ENCODE measurements at regions not wholly inside any gene's neighbourhood (a gene's known extent, or its start where the extent isn't known, plus 50 kb on each side); places are given as distances from the start of the nearest gene placed in this dataset.

DNA sequence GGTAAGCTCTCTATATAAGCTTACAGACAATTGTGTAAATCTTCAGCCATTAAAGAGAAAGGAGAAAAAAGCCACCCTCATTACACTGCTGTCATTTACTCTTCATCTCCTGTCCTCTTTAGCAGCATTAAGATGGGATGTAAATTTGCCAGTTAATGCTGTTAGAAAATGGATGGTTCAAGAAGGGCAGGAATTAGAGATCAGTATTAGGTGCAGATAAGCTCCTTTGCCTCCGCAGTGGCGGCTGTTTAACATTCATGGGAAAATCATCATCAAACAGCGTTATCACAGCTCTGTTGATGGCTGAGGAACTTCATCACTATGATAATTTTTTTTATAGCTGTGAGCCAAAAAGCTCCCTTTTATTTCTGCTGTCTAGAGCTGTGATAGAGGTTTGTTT, 61.8 kb upstream of the FAM204A start:
- no peaks in the 10 kb centered on the region for H3K4me1 ChIP-seq (ENCODE audit: control insufficient read depth in 4 of 4, insufficient read depth in 4 of 4, low read length in 3 of 4)
- no peaks in the 10 kb centered on the region for H3K9me3 ChIP-seq (ENCODE audit: control insufficient read depth in 4 of 4, low read length in 3 of 4)
- DNase-seq (ENCODE audit: low spot score) = no peak
- peaks cover 0 to 7% (median under 1%) of the 10 kb centered on the region in 4 donors for H3K27me3 ChIP-seq (ENCODE audit: control insufficient read depth in 4 of 4, insufficient read depth in 4 of 4, low read length in 3 of 4)
- no peak overlapping the region for H3K9ac ChIP-seq (ENCODE audit: low read depth in 1 of 2, low read length in 2 of 2)
- 36% methylated on average over 3 of the region's 3 CpGs for WGBS
- TF ChIP-seq FOXA1 (IDR thresholded peaks at IDR 0.05) = no peak
- TF ChIP-seq, protein P1, sequence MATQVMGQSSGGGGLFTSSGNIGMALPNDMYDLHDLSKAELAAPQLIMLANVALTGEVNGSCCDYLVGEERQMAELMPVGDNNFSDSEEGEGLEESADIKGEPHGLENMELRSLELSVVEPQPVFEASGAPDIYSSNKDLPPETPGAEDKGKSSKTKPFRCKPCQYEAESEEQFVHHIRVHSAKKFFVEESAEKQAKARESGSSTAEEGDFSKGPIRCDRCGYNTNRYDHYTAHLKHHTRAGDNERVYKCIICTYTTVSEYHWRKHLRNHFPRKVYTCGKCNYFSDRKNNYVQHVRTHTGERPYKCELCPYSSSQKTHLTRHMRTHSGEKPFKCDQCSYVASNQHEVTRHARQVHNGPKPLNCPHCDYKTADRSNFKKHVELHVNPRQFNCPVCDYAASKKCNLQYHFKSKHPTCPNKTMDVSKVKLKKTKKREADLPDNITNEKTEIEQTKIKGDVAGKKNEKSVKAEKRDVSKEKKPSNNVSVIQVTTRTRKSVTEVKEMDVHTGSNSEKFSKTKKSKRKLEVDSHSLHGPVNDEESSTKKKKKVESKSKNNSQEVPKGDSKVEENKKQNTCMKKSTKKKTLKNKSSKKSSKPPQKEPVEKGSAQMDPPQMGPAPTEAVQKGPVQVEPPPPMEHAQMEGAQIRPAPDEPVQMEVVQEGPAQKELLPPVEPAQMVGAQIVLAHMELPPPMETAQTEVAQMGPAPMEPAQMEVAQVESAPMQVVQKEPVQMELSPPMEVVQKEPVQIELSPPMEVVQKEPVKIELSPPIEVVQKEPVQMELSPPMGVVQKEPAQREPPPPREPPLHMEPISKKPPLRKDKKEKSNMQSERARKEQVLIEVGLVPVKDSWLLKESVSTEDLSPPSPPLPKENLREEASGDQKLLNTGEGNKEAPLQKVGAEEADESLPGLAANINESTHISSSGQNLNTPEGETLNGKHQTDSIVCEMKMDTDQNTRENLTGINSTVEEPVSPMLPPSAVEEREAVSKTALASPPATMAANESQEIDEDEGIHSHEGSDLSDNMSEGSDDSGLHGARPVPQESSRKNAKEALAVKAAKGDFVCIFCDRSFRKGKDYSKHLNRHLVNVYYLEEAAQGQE (IDR thresholded peaks at IDR 0.05) = no peak
- no peak for TF ChIP-seq RAD21 (IDR thresholded peaks at IDR 0.05)
- no peak for TF ChIP-seq TAF1 (conservative IDR thresholded peaks at IDR 0.05)
- no peak overlapping the region for H3K27ac ChIP-seq (ENCODE audit: low read depth in 1 of 2, low read length in 2 of 2)
- H3K36me3 ChIP-seq (ENCODE audit: control insufficient read depth in 4 of 4, insufficient read depth in 3 of 4, low read depth in 1 of 4, low read length in 3 of 4) = no peaks in the 10 kb centered on the region
- no peak overlapping the region for H3K4me3 ChIP-seq (ENCODE audit: low read depth in 1 of 3, low read length in 3 of 3)

DNA sequence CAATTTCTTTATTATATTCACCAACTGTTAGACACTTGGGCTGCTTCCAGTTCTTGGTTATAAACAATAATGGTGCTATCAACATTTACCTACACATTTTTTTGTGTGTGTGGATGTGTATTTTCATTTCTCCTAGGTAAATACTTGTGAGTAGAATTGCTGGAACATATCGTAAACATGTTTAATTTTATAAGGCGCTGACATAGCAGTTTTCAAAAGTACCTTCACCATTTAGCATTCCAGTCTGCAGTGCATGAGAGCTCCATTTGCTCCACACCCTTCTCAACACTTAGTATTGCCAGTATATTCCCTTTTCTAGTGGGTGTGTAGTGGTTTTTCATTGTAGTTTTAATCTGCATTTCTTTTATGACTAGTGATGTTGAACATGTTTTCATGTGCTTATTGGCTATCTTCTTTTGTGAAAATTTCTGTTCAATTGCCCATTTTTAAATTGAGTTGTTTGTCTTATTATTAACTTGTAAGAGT, 59.6 kb upstream of the FAM204A start:
- Histone ChIP-seq H3K27ac (ENCODE audit: low read depth in 1 of 2, low read length in 2 of 2) (no peak overlapping the region), H3K27me3 (ENCODE audit: control insufficient read depth in 4 of 4, insufficient read depth in 4 of 4, low read length in 3 of 4) (peaks cover 0 to 11% (median 1%) of the 10 kb centered on the region in 4 donors), H3K9me3 (ENCODE audit: control insufficient read depth in 4 of 4, low read length in 3 of 4) (no peaks in the 10 kb centered on the region), H3K4me1 (ENCODE audit: control insufficient read depth in 4 of 4, insufficient read depth in 4 of 4, low read length in 3 of 4) (no peaks in the 10 kb centered on the region), H3K4me3 (ENCODE audit: low read depth in 1 of 3, low read length in 3 of 3) (no peak overlapping the region), H3K9ac (ENCODE audit: low read depth in 1 of 2, low read length in 2 of 2) (no peak overlapping the region), H3K36me3 (ENCODE audit: control insufficient read depth in 4 of 4, insufficient read depth in 3 of 4, low read depth in 1 of 4, low read length in 3 of 4) (no peaks in the 10 kb centered on the region)
- WGBS = 88% methylated on average over 2 of the region's 2 CpGs
- TF ChIP-seq TAF1 (conservative IDR thresholded peaks at IDR 0.05) (no peak), NR2F2 (IDR thresholded peaks at IDR 0.05) (no peak)
- DNase-seq (ENCODE audit: low spot score) = no peak

DNA sequence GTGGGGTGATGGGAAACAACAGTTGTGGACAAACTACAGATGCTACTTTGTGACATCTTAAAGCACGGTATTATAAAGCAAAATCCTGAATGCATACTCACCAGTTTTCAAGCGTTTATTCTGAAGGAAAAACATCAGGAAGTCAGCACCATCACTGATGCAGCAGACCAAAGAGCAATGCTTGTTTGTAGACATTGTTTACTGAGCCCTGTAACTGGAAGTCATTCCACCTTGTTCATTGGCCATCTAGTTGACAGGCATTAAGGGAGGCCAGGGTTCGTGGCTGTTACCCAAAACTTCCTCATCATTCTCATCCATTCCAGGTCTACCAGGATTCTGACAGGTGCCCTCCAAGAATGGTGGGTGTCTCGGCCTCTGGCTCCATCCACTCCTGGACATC, 55.3 kb upstream of the FAM204A start:
- H3K4me1 ChIP-seq (ENCODE audit: control insufficient read depth in 4 of 4, insufficient read depth in 4 of 4, low read length in 3 of 4) = no peaks in the 10 kb centered on the region
- no peak overlapping the region for H3K9ac ChIP-seq (ENCODE audit: low read depth in 1 of 2, low read length in 2 of 2)
- peaks cover 0 to 8% (median 1%) of the 10 kb centered on the region in 4 donors for H3K27me3 ChIP-seq (ENCODE audit: control insufficient read depth in 4 of 4, insufficient read depth in 4 of 4, low read length in 3 of 4)
- H3K9me3 ChIP-seq (ENCODE audit: control insufficient read depth in 4 of 4, low read length in 3 of 4) = no peaks in the 10 kb centered on the region
- H3K36me3 ChIP-seq (ENCODE audit: control insufficient read depth in 4 of 4, insufficient read depth in 3 of 4, low read depth in 1 of 4, low read length in 3 of 4) = no peaks in the 10 kb centered on the region
- 66% methylated on average over 4 of the region's 4 CpGs for WGBS
- H3K27ac ChIP-seq (ENCODE audit: low read depth in 1 of 2, low read length in 2 of 2) = no peak overlapping the region
- no peak for DNase-seq (ENCODE audit: low spot score)
- no peak overlapping the region for H3K4me3 ChIP-seq (ENCODE audit: low read depth in 1 of 3, low read length in 3 of 3)
- no peak for TF ChIP-seq SP1 (IDR thresholded peaks at IDR 0.05)
- TF ChIP-seq RAD21 (IDR thresholded peaks at IDR 0.05) = no peak
- TF ChIP-seq, protein P2, sequence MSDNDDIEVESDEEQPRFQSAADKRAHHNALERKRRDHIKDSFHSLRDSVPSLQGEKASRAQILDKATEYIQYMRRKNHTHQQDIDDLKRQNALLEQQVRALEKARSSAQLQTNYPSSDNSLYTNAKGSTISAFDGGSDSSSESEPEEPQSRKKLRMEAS (IDR thresholded peaks at IDR 0.05) = no peak

DNA sequence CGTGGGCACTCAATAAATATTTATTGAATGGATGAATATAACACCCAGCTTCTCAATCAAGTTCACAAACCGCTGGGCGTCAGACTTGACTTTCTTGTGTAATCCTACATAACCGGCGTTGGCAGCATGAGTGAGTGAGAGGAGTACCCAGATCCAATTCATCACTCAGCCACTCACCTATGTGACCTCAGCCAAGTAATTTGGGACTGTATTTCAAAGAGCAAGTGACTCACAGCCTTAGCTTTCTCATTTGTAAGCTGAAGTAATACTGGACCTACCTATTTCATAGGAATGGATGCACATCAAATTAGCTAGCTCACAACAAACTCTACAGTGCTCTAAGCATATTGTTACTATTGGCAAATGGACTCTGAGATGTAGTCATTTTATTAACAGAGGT, 53.8 kb upstream of the FAM204A start:
- Histone ChIP-seq H3K36me3 (ENCODE audit: control insufficient read depth in 4 of 4, insufficient read depth in 3 of 4, low read depth in 1 of 4, low read length in 3 of 4) (no peaks in the 10 kb centered on the region), H3K4me3 (ENCODE audit: low read depth in 1 of 3, low read length in 3 of 3) (no peak overlapping the region), H3K9me3 (ENCODE audit: control insufficient read depth in 4 of 4, low read length in 3 of 4) (no peaks in the 10 kb centered on the region), H3K27me3 (ENCODE audit: control insufficient read depth in 4 of 4, insufficient read depth in 4 of 4, low read length in 3 of 4) (peaks cover 0 to 10% (median 2%) of the 10 kb centered on the region in 4 donors), H3K4me1 (ENCODE audit: control insufficient read depth in 4 of 4, insufficient read depth in 4 of 4, low read length in 3 of 4) (no peaks in the 10 kb centered on the region), H3K9ac (ENCODE audit: low read depth in 1 of 2, low read length in 2 of 2) (no peak overlapping the region), H3K27ac (ENCODE audit: low read depth in 1 of 2, low read length in 2 of 2) (no peak overlapping the region)
- DNase-seq (ENCODE audit: low spot score) = no peak
- 83% methylated on average over 5 of the region's 5 CpGs for WGBS
- TF ChIP-seq YY1 (IDR thresholded peaks at IDR 0.05) = no peak
- no peak for TF ChIP-seq RXRA (IDR thresholded peaks at IDR 0.05)
- TF ChIP-seq FOXA1 (IDR thresholded peaks at IDR 0.05) = no peak
- no peak for TF ChIP-seq RAD21 (IDR thresholded peaks at IDR 0.05)
